Body of pancreas (tissue), 4 donors: ENCODE measurements at regions not wholly inside any gene's neighbourhood (a gene's known extent, or its start where the extent isn't known, plus 50 kb on each side); places are given as distances from the start of the nearest gene placed in this dataset.

Experiments
- ATAC-seq: fragments of 150-250 bp; one replicate; pipeline ENCODE4 v1.9.1; 2016
- DNase-seq, 4 donors: peaks; one replicate each; pipeline ENCODE4 v3.0.0-alpha.2; 2019
- H3K27ac ChIP-seq, 4 donors: fragments of 200-600 bp; sonication (generic); 1 replicate in 3 of 4; 2 replicates in 1 of 4; pipeline versions ENCODE4 v1.5.1 to v1.6.1; 2016 to 2019; ENCODE audit warnings: mild to moderate bottlenecking in 1 of 4, mixed read lengths in 1 of 4, moderate library complexity in 1 of 4
- H3K27me3 ChIP-seq, 2 donors: fragments of 200-600 bp; sonication (generic); one replicate each; pipeline ENCODE4 v1.6.0; 2016; ENCODE audit warnings: mild to moderate bottlenecking in 1 of 2
- H3K36me3 ChIP-seq, 2 donors: fragments of 200-600 bp; sonication (generic); replicated peaks in 1 of 2; 2 replicates each; pipeline ENCODE4 v1.5.1; 2016; ENCODE audit warnings: low read depth in 2 of 2; ENCODE audit not compliant: insufficient read depth in 1 of 2
- H3K4me1 ChIP-seq: fragments of 200-600 bp; sonication (generic); one replicate; pipeline ENCODE4 v1.6.0; 2016
- H3K4me3 ChIP-seq, 2 donors: fragments of 200-600 bp; sonication (generic); 1 replicate in 1 of 2; 2 replicates in 1 of 2; pipeline ENCODE4 v1.5.1; 2016 to 2019
- H3K9me3 ChIP-seq, 3 donors: fragments of 200-600 bp; sonication (generic); 1 replicate in 2 of 3; 2 replicates in 1 of 3; pipeline ENCODE4 v1.5.1; 2016
- CTCF ChIP-seq, 7 experiments: fragments of 450-650 bp in 4 of 7; fragments of 200-600 bp in 3 of 7; sonication (generic) in 3 of 7; IDR thresholded peaks; one replicate each; pipeline ENCODE4 v1.5.1; 2016 to 2019; ENCODE audit warnings: antibody characterized with exemption in 7 of 7
- POLR2A ChIP-seq, 3 donors: fragments of 450-650 bp; IDR thresholded peaks; one replicate each; pipeline ENCODE4 v1.6.1; 2016; ENCODE audit warnings: antibody characterized with exemption in 3 of 3, mild to moderate bottlenecking in 2 of 3
- WGBS, 2 donors: methylation state at CpG; one replicate each; pipeline ENCODE4 v1.1.5; 2017; 5-methylcytosine and 5-hydroxymethylcytosine counted together
- intact Hi-C: fragments of 100-400 bp; cut with DNase I; formaldehyde crosslinking; loops from one replicate; pipeline ENCODE4 v1.15.1; 2023

GRCh38 chr16:23013484-23013883 is 135.8 kb downstream of the USP31 start:
- intact Hi-C loops = no loop called here
- no peak for ATAC-seq
- DNase-seq = no peak
- 78 to 83% methylated on average over 1 of the region's 1 CpG for WGBS, 2 donors
- Histone ChIP-seq H3K27me3 (no peaks in the 10 kb centered on the region), H3K27ac (no peak overlapping the region), H3K4me1 (no peaks in the 10 kb centered on the region), H3K9me3 (no peaks in the 10 kb centered on the region), H3K36me3 (no peaks in the 10 kb centered on the region), H3K4me3 (no peak overlapping the region)
- TF ChIP-seq POLR2A (IDR thresholded peaks at IDR 0.05) (no peak), CTCF (IDR thresholded peaks at IDR 0.05) (no peak)

- Histone ChIP-seq H3K36me3 (no peaks in the 10 kb centered on the region), H3K4me1 (no peaks in the 10 kb centered on the region), H3K9me3 (no peaks in the 10 kb centered on the region), H3K27ac (no peak overlapping the region), H3K4me3 (no peak overlapping the region), H3K27me3 (no peaks in the 10 kb centered on the region)
- 73 to 77% methylated on average over 3 of the region's 3 CpGs for WGBS, 2 donors
- TF ChIP-seq CTCF (IDR thresholded peaks at IDR 0.05) = no peak
- no peak for TF ChIP-seq POLR2A (IDR thresholded peaks at IDR 0.05)
- ATAC-seq = no peak
- no peak for DNase-seq
- intact Hi-C loops = no loop called here
Observed at GRCh38 chr16:23009075-23009474, 140.2 kb downstream of the USP31 start.

- WGBS, 2 donors = 67 to 68% methylated on average over 7 of the region's 7 CpGs
- Histone ChIP-seq H3K27ac (no peak overlapping the region), H3K4me3 (no peak overlapping the region), H3K4me1 (no peaks in the 10 kb centered on the region), H3K27me3 (no peaks in the 10 kb centered on the region), H3K36me3 (no peaks in the 10 kb centered on the region), H3K9me3 (no peaks in the 10 kb centered on the region)
- DNase-seq = no peak
- TF ChIP-seq CTCF (IDR thresholded peaks at IDR 0.05) = no peak
- no peak for TF ChIP-seq POLR2A (IDR thresholded peaks at IDR 0.05)
- intact Hi-C loops = no loop called here
- no peak for ATAC-seq
Observed at GRCh38 chr16:23008041-23008440, 141.2 kb downstream of the USP31 start.

- Histone ChIP-seq H3K4me1 (no peaks in the 10 kb centered on the region), H3K36me3 (no peaks in the 10 kb centered on the region), H3K27ac (no peak overlapping the region), H3K27me3 (no peaks in the 10 kb centered on the region), H3K9me3 (no peaks in the 10 kb centered on the region), H3K4me3 (no peak overlapping the region)
- DNase-seq (no peak), ATAC-seq (no peak)
- intact Hi-C loops = no loop called here
- TF ChIP-seq CTCF (IDR thresholded peaks at IDR 0.05) (no peak), POLR2A (IDR thresholded peaks at IDR 0.05) (no peak)
- WGBS, 2 donors = 40 to 51% methylated on average over 2 of the region's 2 CpGs
Observed at GRCh38 chr16:23006380-23006779, 142.9 kb downstream of the USP31 start.

GRCh38 chr16:23005951-23006350 is 143.3 kb downstream of the USP31 start:
- H3K4me3 ChIP-seq = no peak overlapping the region
- no peak for ATAC-seq
- intact Hi-C loops = no loop called here
- no peaks in the 10 kb centered on the region for H3K9me3 ChIP-seq
- TF ChIP-seq POLR2A (IDR thresholded peaks at IDR 0.05) (no peak), CTCF (IDR thresholded peaks at IDR 0.05) (no peak)
- H3K36me3 ChIP-seq = no peaks in the 10 kb centered on the region
- 46 to 60% methylated on average over 5 of the region's 5 CpGs for WGBS, 2 donors
- H3K4me1 ChIP-seq = no peaks in the 10 kb centered on the region
- no peak for DNase-seq
- H3K27me3 ChIP-seq = no peaks in the 10 kb centered on the region
- no peak overlapping the region for H3K27ac ChIP-seq
